AG10803 (cell line): ENCODE measurements at regions not wholly inside any gene's neighbourhood (a gene's known extent, or its start where the extent isn't known, plus 50 kb on each side); places are given as distances from the start of the nearest gene placed in this dataset.
A peak's percentile ranks its signal among the peaks of the same experiment; 100 is the strongest.

Source experiments
- DNase-seq: peaks from one replicate; pipeline ENCODE4 v3.0.0; 2010; ENCODE audit warnings: low read depth
- H3K4me3 ChIP-seq: 2 replicates; pipeline ENCODE4 v1.5.1; 2011; ENCODE audit warnings: mild to moderate bottlenecking, low read length, control low read depth
- CTCF ChIP-seq: conservative IDR thresholded peaks from 2 replicates; pipeline ENCODE4 v1.5.1; 2011; ENCODE audit warnings: mild to moderate bottlenecking, low read length, control low read depth, inconsistent platforms

DNA sequence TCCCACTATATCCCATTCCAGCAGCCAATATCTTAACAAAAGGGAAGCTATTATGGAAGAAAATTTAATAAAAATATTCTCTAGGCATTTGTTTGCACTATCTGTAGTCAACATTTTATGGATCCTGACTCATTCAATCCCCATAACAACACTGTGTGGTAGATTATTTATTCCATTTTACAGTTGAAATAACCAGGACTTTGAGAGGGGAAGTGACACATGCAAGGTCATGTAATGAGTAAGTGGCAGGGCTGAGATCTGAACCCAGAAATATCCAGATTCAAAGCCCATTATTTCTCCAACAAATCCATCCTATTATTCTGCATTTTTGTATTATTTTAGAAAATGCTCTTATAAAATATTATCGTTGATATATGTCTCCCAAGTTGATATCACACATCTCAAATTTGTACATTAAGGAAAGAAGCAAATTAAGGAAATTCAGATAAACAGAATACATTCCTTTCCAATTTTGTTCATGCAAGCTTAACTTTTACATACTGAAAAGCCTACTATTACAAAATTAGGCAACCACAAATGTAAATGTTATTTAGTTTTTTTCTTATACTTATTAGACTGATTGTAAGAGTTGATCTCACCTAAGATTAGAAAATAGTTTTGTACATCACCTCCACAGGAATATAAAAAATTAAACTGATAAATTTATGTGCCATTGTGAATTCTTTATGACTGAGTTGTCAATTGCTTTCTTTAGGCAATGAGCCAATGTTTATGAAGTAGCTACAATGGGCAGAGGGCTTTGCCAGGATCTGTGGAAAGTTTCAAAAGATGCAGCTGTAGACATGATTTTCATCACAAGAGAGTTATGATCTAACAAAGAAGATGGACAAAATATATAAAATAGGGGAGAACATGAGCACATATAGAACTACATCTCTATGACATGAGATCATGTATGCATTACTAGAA lies 55.1 kb upstream of the E2F7 start:
- peak; percentile 65 for DNase-seq
- no peak overlapping the region for H3K4me3 ChIP-seq

GRCh38 chr12:77118696-77119095 lies 53.3 kb upstream of the E2F7 start:
- TF ChIP-seq CTCF, result no peak
- no peak for DNase-seq
- H3K4me3 ChIP-seq, result no peak overlapping the region

More for the DNA sequence above, 55.1 kb upstream of the E2F7 start:
- no peak for TF ChIP-seq CTCF

- no peak for TF ChIP-seq CTCF
- H3K4me3 ChIP-seq, result no peak overlapping the region
- peak; percentile 14 for DNase-seq
Measured at GRCh38 chr12:77116277-77116676, 50.9 kb upstream of the E2F7 start.

DNA sequence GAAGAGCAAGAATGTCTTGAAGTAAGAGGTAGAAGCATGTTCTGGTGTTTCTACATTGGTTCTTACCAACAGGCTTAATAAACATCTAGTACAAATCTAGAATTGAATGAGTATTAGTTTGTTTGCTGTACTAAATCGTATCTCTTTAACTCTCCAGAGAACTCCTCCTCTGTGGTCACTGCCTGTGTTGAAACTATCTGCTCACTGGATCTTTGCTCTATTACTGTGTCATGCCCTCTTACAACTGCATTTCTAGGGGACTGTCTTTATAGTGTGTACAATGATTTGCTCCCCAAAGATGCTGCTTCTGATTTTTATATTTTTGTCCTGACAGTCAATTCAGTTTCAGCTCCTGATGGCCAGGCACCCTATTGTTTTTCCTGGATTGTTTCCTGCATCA lies 50.1 kb upstream of the E2F7 start:
- no peak for DNase-seq
- TF ChIP-seq CTCF, result no peak

More for the DNA sequence above, 50.1 kb upstream of the E2F7 start:
- H3K4me3 ChIP-seq, result no peak overlapping the region
